ENCODE measurements at regions not wholly inside any gene's neighbourhood (a gene's known extent, or its start where the extent isn't known, plus 50 kb on each side); places are given as distances from the start of the nearest gene placed in this dataset.

- no peak for DNase-seq (ENCODE audit: low spot score)
These were observed 78.3 kb upstream of the NEK6 start for GRCh38 chr9:124179196-124180071.

- DNase-seq (ENCODE audit: low spot score): no peak
These were observed 77.2 kb upstream of the NEK6 start for GRCh38 chr9:124180557-124180956.

- no peak for DNase-seq (ENCODE audit: low spot score)
These were observed 75.0 kb upstream of the NEK6 start for GRCh38 chr9:124182741-124183140.

GRCh38 chr9:124183772-124184171 lies 74.0 kb upstream of the NEK6 start:
- DNase-seq (ENCODE audit: low spot score): no peak

GRCh38 chr9:124185413-124185812 lies 72.3 kb upstream of the NEK6 start:
- no peak for DNase-seq (ENCODE audit: low spot score)

- DNase-seq (ENCODE audit: low spot score): no peak
These were observed 70.4 kb upstream of the NEK6 start for GRCh38 chr9:124187311-124187710.

GRCh38 chr9:124188331-124189110 lies 69.2 kb upstream of the NEK6 start:
- DNase-seq (ENCODE audit: low spot score): no peak

- no peak for DNase-seq (ENCODE audit: low spot score)
These were observed 67.0 kb upstream of the NEK6 start for GRCh38 chr9:124190761-124191160.

- DNase-seq (ENCODE audit: low spot score): no peak
These were observed 65.9 kb upstream of the NEK6 start for GRCh38 chr9:124191691-124192395.

- DNase-seq (ENCODE audit: low spot score): no peak
These were observed 61.0 kb upstream of the NEK6 start for GRCh38 chr9:124196814-124197176.

- no peak for DNase-seq (ENCODE audit: low spot score)
These were observed 60.3 kb upstream of the NEK6 start for GRCh38 chr9:124197177-124198095.

- no peak for DNase-seq (ENCODE audit: low spot score)
These were observed 59.4 kb upstream of the NEK6 start for GRCh38 chr9:124198331-124198730.

- no peak for DNase-seq (ENCODE audit: low spot score)
These were observed 58.8 kb upstream of the NEK6 start for GRCh38 chr9:124198948-124199347.

GRCh38 chr9:124199474-124199873 lies 58.3 kb upstream of the NEK6 start:
- DNase-seq (ENCODE audit: low spot score): no peak

- DNase-seq (ENCODE audit: low spot score): no peak
These were observed 55.2 kb upstream of the NEK6 start for GRCh38 chr9:124202447-124202971.

- no peak for DNase-seq (ENCODE audit: low spot score)
These were observed 51.9 kb upstream of the NEK6 start for GRCh38 chr9:124205686-124206352.

GRCh38 chr9:124206391-124206790 lies 51.4 kb upstream of the NEK6 start:
- no peak for DNase-seq (ENCODE audit: low spot score)
